Naive B cell (primary cell): ENCODE measurements at regions not wholly inside any gene's neighbourhood (a gene's known extent, or its start where the extent isn't known, plus 50 kb on each side); places are given as distances from the start of the nearest gene placed in this dataset.
"Not testable (repeated sequence)": the region's sequence is repeated elsewhere in the genome, so short reads cannot be mapped to it uniquely, and the experiment has no call there.

Source experiments
- ATAC-seq, 2 donors: fragments of 150-1000 bp; cut with Tn5 transposase; 2 replicates each; pipeline ENCODE4 v1.10.0; 2021; ENCODE audit warnings: low read depth in 2 of 2, mild to moderate bottlenecking in 2 of 2, moderate library complexity in 2 of 2
- DNase-seq: peaks from one replicate; pipeline ENCODE4 v3.0.0; 2022
- H3K27ac Mint-ChIP-seq, 6 donors: one replicate each; pipeline ENCODE4 v1.8.0; 2020 to 2022; ENCODE audit warnings: mild to moderate bottlenecking in 6 of 6, mixed read lengths in 6 of 6, moderate library complexity in 5 of 6, inconsistent platforms in 2 of 6
- H3K27me3 Mint-ChIP-seq, 3 donors: one replicate each; pipeline ENCODE4 v1.8.0; 2021 to 2022; ENCODE audit warnings: mixed read lengths in 3 of 3, mild to moderate bottlenecking in 1 of 3
- H3K36me3 Mint-ChIP-seq, 2 donors: one replicate each; pipeline ENCODE4 v1.8.0; 2020 to 2022; ENCODE audit warnings: mixed read lengths in 2 of 2, inconsistent platforms in 1 of 2, mild to moderate bottlenecking in 1 of 2
- H3K4me1 Mint-ChIP-seq, 3 donors: one replicate each; pipeline ENCODE4 v1.8.0; 2020 to 2022; ENCODE audit warnings: mixed read lengths in 3 of 3, inconsistent platforms in 1 of 3, mild to moderate bottlenecking in 1 of 3, moderate library complexity in 1 of 3
- H3K4me3 Mint-ChIP-seq, 8 donors: one replicate each; pipeline ENCODE4 v1.8.0; 2020 to 2022; ENCODE audit warnings: mild to moderate bottlenecking in 8 of 8, mixed read lengths in 8 of 8, moderate library complexity in 8 of 8, inconsistent platforms in 2 of 8
- H3K9me3 Mint-ChIP-seq, 7 donors: one replicate each; pipeline ENCODE4 v1.8.0; 2020 to 2022; ENCODE audit warnings: mixed read lengths in 7 of 7, mild to moderate bottlenecking in 5 of 7, inconsistent platforms in 2 of 7, moderate library complexity in 1 of 7

DNA sequence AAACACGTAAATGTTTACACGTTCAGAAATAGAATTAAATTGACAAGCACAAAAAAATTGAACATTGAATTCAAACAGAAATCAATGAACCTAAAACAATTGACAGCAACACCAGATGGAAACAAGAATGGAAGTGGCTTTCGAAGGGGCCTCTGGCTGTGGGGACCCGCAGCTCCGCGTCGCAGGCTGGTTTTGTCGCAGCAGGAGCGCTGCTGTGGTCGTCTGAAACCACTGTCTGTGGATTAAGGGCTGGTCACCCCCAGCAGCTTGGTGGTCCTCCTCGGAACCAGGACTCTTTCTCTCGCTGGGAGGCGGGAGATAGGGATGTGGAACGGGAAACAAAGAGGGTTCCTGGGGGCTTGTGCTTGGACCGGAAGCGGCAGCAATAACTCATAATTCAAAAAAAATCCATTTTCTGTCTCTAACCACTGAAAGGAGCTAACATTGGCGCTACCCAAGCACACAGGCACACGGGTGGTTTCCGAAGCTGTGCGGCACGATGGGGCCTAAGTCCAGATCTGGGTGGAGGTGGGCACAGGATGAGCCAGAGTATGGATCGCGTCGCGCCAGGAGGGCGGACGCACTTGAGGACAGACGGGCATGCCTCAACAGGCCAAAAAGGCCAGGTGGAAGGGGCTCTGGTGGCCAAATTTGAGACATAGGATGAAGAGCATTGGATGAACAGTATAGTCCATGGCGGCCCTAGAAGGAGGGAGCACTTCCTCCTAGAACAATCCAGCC lies 346.0 kb downstream of the CNTNAP3B start:
- not testable (repeated sequence) for H3K9me3 Mint-ChIP-seq, H3K4me3 Mint-ChIP-seq, DNase-seq, H3K27me3 Mint-ChIP-seq, H3K4me1 Mint-ChIP-seq, H3K36me3 Mint-ChIP-seq, ATAC-seq, H3K27ac Mint-ChIP-seq

GRCh38 chr9:41781899-41782298 lies 347.3 kb downstream of the CNTNAP3B start:
- not testable (repeated sequence) for ATAC-seq, H3K27ac Mint-ChIP-seq, DNase-seq, H3K4me3 Mint-ChIP-seq, H3K27me3 Mint-ChIP-seq, H3K9me3 Mint-ChIP-seq, H3K36me3 Mint-ChIP-seq, H3K4me1 Mint-ChIP-seq

- H3K36me3 Mint-ChIP-seq, H3K4me1 Mint-ChIP-seq, H3K27ac Mint-ChIP-seq, H3K9me3 Mint-ChIP-seq, H3K27me3 Mint-ChIP-seq, DNase-seq, ATAC-seq, H3K4me3 Mint-ChIP-seq: not testable (repeated sequence)
Observed at GRCh38 chr9:41779897-41780406, 349.3 kb downstream of the CNTNAP3B start.

GRCh38 chr9:41779192-41779591 lies 350.0 kb downstream of the CNTNAP3B start:
- H3K4me3 Mint-ChIP-seq, H3K9me3 Mint-ChIP-seq, DNase-seq, H3K27ac Mint-ChIP-seq, H3K27me3 Mint-ChIP-seq, ATAC-seq, H3K4me1 Mint-ChIP-seq, H3K36me3 Mint-ChIP-seq: not testable (repeated sequence)

DNA sequence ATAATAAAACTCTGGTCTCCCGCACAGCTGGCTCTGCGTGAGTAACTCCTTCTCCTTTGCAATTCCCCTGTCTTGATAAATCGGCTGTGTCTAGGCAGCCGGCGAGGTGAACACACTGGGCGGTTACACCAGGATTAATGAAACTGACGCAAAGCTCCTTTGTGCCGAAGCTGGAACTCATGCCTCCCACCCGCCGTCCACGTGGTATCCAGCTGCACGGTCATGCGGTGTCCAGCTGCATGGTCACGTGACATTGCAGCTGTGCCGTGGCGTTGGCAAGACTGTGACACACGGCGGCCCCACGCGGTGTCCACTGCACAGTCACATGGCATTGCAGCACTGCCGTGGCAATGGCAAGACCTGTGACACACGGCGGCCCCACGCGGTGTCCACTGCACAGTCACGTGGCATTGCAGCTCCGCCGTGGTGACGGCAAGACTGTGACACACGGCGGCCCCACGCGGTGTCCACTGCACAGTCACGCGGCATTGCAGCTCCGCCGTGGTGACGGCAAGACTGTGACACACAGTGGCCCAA lies 350.6 kb downstream of the CNTNAP3B start:
- not testable (repeated sequence) for H3K9me3 Mint-ChIP-seq, H3K4me3 Mint-ChIP-seq, H3K4me1 Mint-ChIP-seq, DNase-seq, H3K27ac Mint-ChIP-seq, ATAC-seq, H3K27me3 Mint-ChIP-seq, H3K36me3 Mint-ChIP-seq

GRCh38 chr9:41777536-41777935 lies 351.7 kb downstream of the CNTNAP3B start:
- not testable (repeated sequence) for H3K4me1 Mint-ChIP-seq, ATAC-seq, DNase-seq, H3K36me3 Mint-ChIP-seq, H3K27me3 Mint-ChIP-seq, H3K27ac Mint-ChIP-seq, H3K4me3 Mint-ChIP-seq, H3K9me3 Mint-ChIP-seq

- H3K4me1 Mint-ChIP-seq: not testable (repeated sequence)
Observed at GRCh38 chr9:41772541-41772940, 356.7 kb downstream of the CNTNAP3B start.

GRCh38 chr9:41771693-41772092 lies 357.5 kb downstream of the CNTNAP3B start:
- not testable (repeated sequence) for H3K4me1 Mint-ChIP-seq, DNase-seq, ATAC-seq, H3K4me3 Mint-ChIP-seq, H3K27me3 Mint-ChIP-seq, H3K36me3 Mint-ChIP-seq, H3K9me3 Mint-ChIP-seq
- peak overlapping the region in 1 of 6 donors; percentile 25 for H3K27ac Mint-ChIP-seq

More at GRCh38 chr9:41772541-41772940, 356.7 kb downstream of the CNTNAP3B start:
- ATAC-seq, H3K4me3 Mint-ChIP-seq, DNase-seq, H3K36me3 Mint-ChIP-seq, H3K27me3 Mint-ChIP-seq, H3K27ac Mint-ChIP-seq, H3K9me3 Mint-ChIP-seq: not testable (repeated sequence)

DNA sequence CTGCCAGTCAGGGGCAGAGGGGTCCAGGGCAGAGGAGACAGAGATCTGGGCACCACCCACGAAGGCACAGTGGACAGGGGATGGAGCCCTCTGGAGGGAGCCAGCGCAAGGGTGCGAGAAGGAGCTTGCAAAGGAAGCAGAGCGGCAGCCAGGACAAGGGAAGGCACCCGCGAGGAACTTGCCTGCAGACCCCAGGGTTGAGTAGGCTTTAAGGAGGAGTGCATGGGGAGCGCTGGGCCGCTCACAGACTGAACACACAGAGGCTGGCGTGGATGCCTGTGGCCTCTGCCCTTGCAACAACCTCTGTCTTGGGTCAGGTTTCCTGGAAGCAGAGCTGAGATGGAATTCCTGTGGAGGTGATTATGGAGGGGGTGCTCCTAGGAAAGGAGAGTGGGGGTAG lies 374.4 kb downstream of the CNTNAP3B start:
- ATAC-seq: not testable (repeated sequence)

DNA sequence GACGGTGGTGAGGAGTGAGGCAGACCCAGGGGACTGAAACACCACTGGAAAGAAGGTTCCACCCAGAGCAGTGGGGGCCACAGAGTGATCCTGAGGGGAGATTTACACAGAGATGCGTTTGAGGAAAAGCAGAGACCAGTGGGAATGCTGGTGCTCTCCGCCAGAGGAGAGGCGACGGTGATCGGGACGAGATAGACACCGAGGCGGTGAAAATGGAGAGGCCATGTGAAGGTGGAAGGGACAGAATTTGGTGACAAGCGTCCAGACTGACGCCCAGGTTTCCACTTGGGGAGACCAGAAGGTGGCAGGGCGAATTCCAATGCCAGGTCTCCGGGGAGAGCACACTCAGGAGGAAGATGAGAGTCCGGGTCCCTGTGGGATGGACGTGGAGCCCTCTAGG lies 374.8 kb downstream of the CNTNAP3B start:
- not testable (repeated sequence) for H3K4me1 Mint-ChIP-seq, H3K9me3 Mint-ChIP-seq, DNase-seq, H3K4me3 Mint-ChIP-seq, H3K27me3 Mint-ChIP-seq, H3K36me3 Mint-ChIP-seq, ATAC-seq, H3K27ac Mint-ChIP-seq

More for the DNA sequence above, 374.4 kb downstream of the CNTNAP3B start:
- H3K4me1 Mint-ChIP-seq, H3K36me3 Mint-ChIP-seq, H3K4me3 Mint-ChIP-seq, H3K27ac Mint-ChIP-seq, DNase-seq, H3K27me3 Mint-ChIP-seq, H3K9me3 Mint-ChIP-seq: not testable (repeated sequence)

DNA sequence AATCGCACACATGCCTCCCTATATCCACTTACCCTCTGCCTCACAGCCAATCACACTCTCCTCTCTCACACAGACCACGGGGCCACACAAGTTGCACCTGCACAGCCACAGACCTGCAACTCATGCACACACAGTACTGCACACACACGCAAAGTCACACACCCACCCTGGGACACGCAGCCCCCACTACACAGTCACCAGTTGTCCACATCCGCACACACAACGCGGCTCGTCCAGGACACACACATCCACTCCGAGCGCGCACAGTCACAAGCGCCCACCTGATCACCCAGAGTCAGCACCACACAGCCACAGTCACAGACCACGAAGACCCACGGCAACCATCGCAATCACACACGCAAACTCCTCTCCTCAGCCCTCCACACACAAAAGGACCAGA lies 387.3 kb downstream of the CNTNAP3B start:
- H3K4me3 Mint-ChIP-seq, ATAC-seq, H3K4me1 Mint-ChIP-seq: not testable (repeated sequence)

DNA sequence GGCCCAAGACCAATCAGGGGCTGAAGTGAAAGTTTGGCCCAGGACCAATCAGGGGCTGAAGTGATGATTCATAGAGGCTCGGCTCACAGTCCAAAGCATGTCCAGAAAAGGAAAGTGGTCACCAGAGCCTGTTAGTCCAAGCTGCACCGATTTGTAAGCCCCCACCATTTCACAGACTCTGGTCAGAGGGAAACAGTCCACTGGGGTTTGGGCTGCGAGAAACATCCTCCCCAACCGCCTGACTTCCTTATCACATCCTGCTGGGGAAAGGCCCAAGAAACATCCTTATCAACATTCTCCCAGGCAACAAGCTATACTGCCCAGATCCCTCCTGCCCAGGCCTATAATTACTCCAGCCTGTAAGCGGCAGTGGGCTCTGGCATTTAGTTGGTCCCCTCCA lies 388.1 kb downstream of the CNTNAP3B start:
- DNase-seq, H3K4me3 Mint-ChIP-seq, H3K27ac Mint-ChIP-seq, ATAC-seq, H3K36me3 Mint-ChIP-seq, H3K4me1 Mint-ChIP-seq, H3K9me3 Mint-ChIP-seq, H3K27me3 Mint-ChIP-seq: not testable (repeated sequence)

More for the DNA sequence above, 387.3 kb downstream of the CNTNAP3B start:
- not testable (repeated sequence) for H3K27me3 Mint-ChIP-seq, H3K36me3 Mint-ChIP-seq, DNase-seq, H3K27ac Mint-ChIP-seq, H3K9me3 Mint-ChIP-seq

- H3K9me3 Mint-ChIP-seq, DNase-seq, H3K27ac Mint-ChIP-seq, ATAC-seq, H3K36me3 Mint-ChIP-seq, H3K4me1 Mint-ChIP-seq, H3K4me3 Mint-ChIP-seq, H3K27me3 Mint-ChIP-seq: not testable (repeated sequence)
Observed at GRCh38 chr9:41738681-41739080, 390.5 kb downstream of the CNTNAP3B start.

DNA sequence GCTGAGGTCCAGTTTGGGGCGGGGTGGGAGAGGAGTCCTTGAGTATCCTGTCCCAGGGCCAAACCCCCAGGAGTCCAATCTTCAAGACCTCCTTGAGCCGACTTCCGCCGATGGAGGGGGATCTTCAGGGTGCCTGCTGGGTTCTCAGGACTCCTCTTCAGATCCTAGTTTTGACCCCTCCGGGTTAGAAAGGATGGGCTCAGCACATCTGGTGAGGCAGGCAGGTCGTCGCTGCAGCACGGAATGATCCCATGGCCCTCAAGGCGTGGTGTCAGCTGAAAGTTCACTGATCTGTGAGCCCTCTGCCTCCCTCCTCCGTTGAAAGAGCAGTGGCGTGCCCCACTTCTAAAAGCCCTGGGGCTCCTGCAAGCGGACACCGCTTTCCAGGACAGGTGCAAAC lies 430.0 kb downstream of the CNTNAP3B start:
- H3K4me1 Mint-ChIP-seq, DNase-seq, H3K36me3 Mint-ChIP-seq, ATAC-seq, H3K4me3 Mint-ChIP-seq, H3K27me3 Mint-ChIP-seq, H3K9me3 Mint-ChIP-seq, H3K27ac Mint-ChIP-seq: not testable (repeated sequence)
